PC-9 (cell line): ENCODE measurements at regions not wholly inside any gene's neighbourhood (a gene's known extent, or its start where the extent isn't known, plus 50 kb on each side); places are given as distances from the start of the nearest gene placed in this dataset.
"Not testable (repeated sequence)": the region's sequence is repeated elsewhere in the genome, so short reads cannot be mapped to it uniquely, and the experiment has no call there.

Source experiments
- BruUV-seq: library from RNA; stranded (reverse); fragments of 400-500 nt; replicated peaks from 2 replicates; lab custom pipeline; 2021; lab: Mats Ljungman, UMichigan
- CTCF ChIA-PET: fragments of 300-600 bp; sonication (Branson Sonifier 250); formaldehyde crosslinking; loops from one replicate; lab custom pipeline; 2022; ENCODE audit warnings: antibody characterized with exemption; lab: Charles Lee
- POLR2A ChIA-PET: fragments of 300-600 bp; sonication (Branson Sonifier 250); formaldehyde crosslinking; loops from one replicate; lab custom pipeline; 2022; ENCODE audit warnings: antibody characterized with exemption; ENCODE audit not compliant: unreplicated experiment; lab: Charles Lee
- DNase-seq, 2 experiments: peaks; one replicate each; pipeline versions ENCODE4 v3.0.0 to v3.0.0-alpha.2; 2015 to 2022; ENCODE audit warnings: mixed read lengths in 1 of 2
- H2AFZ ChIP-seq: fragments of 200-600 bp; sonication (generic); 2 replicates; pipeline ENCODE4 v1.8.1; 2017; ENCODE audit warnings: antibody characterized with exemption
- H3F3A ChIP-seq: fragments of 200-600 bp; sonication (generic); 2 replicates; pipeline ENCODE4 v1.8.1; 2017; ENCODE audit warnings: antibody characterized with exemption, mild to moderate bottlenecking, low read depth; ENCODE audit not compliant: insufficient read depth
- H3K27ac ChIP-seq: fragments of 200-600 bp; sonication (generic); 2 replicates; pipeline ENCODE4 v1.6.1; 2016; ENCODE audit warnings: mixed run types
- H3K27me3 ChIP-seq: fragments of 200-600 bp; sonication (generic); 2 replicates; pipeline ENCODE4 v1.6.1; 2016; ENCODE audit warnings: low read depth, mixed run types; ENCODE audit not compliant: insufficient read depth
- H3K36me3 ChIP-seq: fragments of 200-600 bp; sonication (generic); 2 replicates; pipeline ENCODE4 v1.6.1; 2016; ENCODE audit warnings: low read depth, mixed run types
- H3K4me1 ChIP-seq: fragments of 200-600 bp; sonication (generic); replicated peaks from 2 replicates; pipeline ENCODE4 v1.6.1; 2016; ENCODE audit warnings: mixed run types; ENCODE audit not compliant: insufficient read depth
- H3K4me2 ChIP-seq: fragments of 200-600 bp; sonication (generic); 2 replicates; pipeline ENCODE4 v1.6.1; 2017; ENCODE audit warnings: mixed run types
- H3K4me3 ChIP-seq: fragments of 200-600 bp; sonication (generic); 2 replicates; pipeline ENCODE4 v1.6.1; 2016; ENCODE audit warnings: mixed run types
- H3K79me2 ChIP-seq: fragments of 200-600 bp; sonication (generic); 2 replicates; pipeline ENCODE4 v1.6.1; 2017; ENCODE audit warnings: low read depth, mixed run types
- H3K9me2 ChIP-seq: fragments of 200-600 bp; sonication (generic); 2 replicates; pipeline ENCODE4 v1.8.1; 2017; ENCODE audit warnings: mild to moderate bottlenecking; ENCODE audit not compliant: insufficient read depth
- H3K9me3 ChIP-seq: fragments of 200-600 bp; sonication (generic); 2 replicates; pipeline ENCODE4 v1.8.1; 2016; ENCODE audit warnings: low read depth; ENCODE audit not compliant: insufficient read depth
- H4K20me1 ChIP-seq: fragments of 200-600 bp; sonication (generic); 2 replicates; pipeline ENCODE4 v1.8.1; 2017; ENCODE audit not compliant: insufficient read depth
- EZH2 ChIP-seq: fragments of 200-600 bp; sonication (generic); IDR thresholded peaks from 2 replicates; pipeline ENCODE4 v1.8.0; 2017; ENCODE audit warnings: antibody characterized with exemption, low read depth
- intact Hi-C: fragments of 100-400 bp; cut with micrococcal nuclease; formaldehyde crosslinking; loops from one replicate; pipeline ENCODE4 v1.10.0; 2022; ENCODE audit not compliant: unreplicated experiment
- TF ChIP-seq, protein P1 (sequence below): fragments of 200-600 bp; sonication (generic); conservative IDR thresholded peaks from 2 replicates; pipeline ENCODE4 v1.6.1; 2017; ENCODE audit warnings: mixed run types, antibody characterized with exemption, mild to moderate bottlenecking, moderate library complexity

DNA sequence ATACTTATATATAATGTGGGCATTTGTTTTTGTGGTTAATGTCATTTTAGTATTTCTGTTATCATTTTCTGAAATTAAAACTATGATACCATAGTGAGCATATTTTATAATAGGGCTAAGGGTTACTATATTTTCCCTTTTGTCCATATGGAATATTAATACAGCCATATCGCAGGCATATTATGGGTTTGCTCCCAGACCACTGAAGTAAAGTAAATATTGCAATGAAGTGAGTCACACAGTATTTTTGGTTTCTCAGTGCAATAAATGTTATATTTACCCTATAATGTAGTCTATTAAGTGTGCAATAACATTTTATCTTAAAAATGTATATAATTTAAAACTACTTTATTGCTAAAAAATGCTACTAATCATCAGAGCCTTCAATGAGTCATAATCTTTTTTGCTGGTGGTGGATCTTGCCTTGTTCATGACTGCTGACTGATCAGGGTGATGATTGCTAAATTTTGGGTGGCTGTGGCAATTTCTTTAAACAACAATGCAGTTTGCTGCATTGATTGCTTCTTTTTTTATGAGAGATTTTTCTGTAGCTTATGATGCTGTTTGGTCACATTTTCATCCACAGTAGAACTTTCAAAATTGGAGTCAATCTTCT, 1044.5 kb upstream of the NOVA1 start:
- Histone ChIP-seq H3K27me3 (no peaks in the 10 kb centered on the region), H3K9me2 (no peaks in the 10 kb centered on the region), H4K20me1 (no peaks in the 10 kb centered on the region), H3K27ac (no peak overlapping the region), H3F3A (no peaks in the 10 kb centered on the region), H3K9me3 (no peaks in the 10 kb centered on the region), H2AFZ (no peak overlapping the region), H3K4me2 (no peak overlapping the region), H3K4me3 (no peak overlapping the region), H3K4me1 (no peaks in the 10 kb centered on the region), H3K79me2 (no peaks in the 10 kb centered on the region), H3K36me3 (no peaks in the 10 kb centered on the region)
- no peak for TF ChIP-seq EZH2
- DNase-seq = no peak
- CTCF ChIA-PET = no interaction called here
- POLR2A ChIA-PET = no interaction called here
- no TSS peak for BruUV-seq
- intact Hi-C loops = no loop called here

DNA sequence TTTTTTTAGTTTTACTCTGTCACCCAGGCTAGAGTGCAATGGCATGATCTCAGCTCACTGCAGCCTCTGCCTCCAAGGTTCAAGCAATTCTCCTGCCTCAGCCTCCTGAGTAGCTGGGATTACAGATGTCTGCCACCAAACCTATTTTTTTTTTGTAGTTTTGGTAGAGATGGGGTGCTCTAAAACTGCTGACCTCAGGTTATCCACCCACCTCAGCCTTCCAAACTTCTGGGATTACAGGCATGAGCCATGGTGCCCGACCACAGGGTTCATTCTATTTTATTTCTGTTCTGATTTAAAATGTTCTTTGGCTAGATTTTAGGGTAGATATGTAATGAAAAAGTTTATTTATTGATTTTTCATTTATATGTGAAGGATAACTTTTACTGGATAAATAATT, 1062.8 kb upstream of the NOVA1 start:
- BruUV-seq = no TSS peak
- Histone ChIP-seq H3K36me3 (no peaks in the 10 kb centered on the region), H3K9me2 (no peaks in the 10 kb centered on the region), H3K4me3 (no peak overlapping the region), H3K27ac (no peak overlapping the region), H3K27me3 (no peaks in the 10 kb centered on the region), H3K79me2 (no peaks in the 10 kb centered on the region), H3F3A (no peaks in the 10 kb centered on the region), H3K9me3 (no peaks in the 10 kb centered on the region), H4K20me1 (no peaks in the 10 kb centered on the region), H2AFZ (no peak overlapping the region), H3K4me2 (no peak overlapping the region), H3K4me1 (no peaks in the 10 kb centered on the region)
- TF ChIP-seq EZH2 = no peak
- TF ChIP-seq, protein P1, sequence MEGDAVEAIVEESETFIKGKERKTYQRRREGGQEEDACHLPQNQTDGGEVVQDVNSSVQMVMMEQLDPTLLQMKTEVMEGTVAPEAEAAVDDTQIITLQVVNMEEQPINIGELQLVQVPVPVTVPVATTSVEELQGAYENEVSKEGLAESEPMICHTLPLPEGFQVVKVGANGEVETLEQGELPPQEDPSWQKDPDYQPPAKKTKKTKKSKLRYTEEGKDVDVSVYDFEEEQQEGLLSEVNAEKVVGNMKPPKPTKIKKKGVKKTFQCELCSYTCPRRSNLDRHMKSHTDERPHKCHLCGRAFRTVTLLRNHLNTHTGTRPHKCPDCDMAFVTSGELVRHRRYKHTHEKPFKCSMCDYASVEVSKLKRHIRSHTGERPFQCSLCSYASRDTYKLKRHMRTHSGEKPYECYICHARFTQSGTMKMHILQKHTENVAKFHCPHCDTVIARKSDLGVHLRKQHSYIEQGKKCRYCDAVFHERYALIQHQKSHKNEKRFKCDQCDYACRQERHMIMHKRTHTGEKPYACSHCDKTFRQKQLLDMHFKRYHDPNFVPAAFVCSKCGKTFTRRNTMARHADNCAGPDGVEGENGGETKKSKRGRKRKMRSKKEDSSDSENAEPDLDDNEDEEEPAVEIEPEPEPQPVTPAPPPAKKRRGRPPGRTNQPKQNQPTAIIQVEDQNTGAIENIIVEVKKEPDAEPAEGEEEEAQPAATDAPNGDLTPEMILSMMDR = no peak
- CTCF ChIA-PET = no interaction called here
- POLR2A ChIA-PET = no interaction called here
- DNase-seq = no peak
- intact Hi-C loops = no loop called here

DNA sequence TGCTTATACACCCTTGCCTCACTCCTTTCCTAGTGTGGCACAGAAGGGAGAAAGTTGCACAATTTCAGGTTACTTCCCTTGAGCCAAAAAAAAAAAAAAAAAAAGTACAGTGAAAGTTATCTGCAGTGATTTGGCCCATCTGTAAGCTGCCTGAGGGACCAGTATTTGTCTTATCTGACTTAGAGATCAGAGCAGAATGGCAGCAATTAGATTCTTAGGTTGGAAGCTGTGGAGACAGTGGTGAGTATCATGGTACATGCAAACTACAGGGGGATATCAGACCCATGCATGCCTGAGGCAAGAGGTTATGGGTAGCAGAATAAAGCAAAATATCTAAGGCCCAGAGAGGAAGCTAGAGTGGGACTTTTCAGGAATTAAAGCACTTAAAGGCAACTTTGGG, 1070.7 kb upstream of the NOVA1 start:
- ChIA-PET CTCF (no interaction called here), POLR2A (no interaction called here)
- H3K4me2 ChIP-seq = no peak overlapping the region
- H3K4me3 ChIP-seq = no peak overlapping the region
- H3K27ac ChIP-seq = no peak overlapping the region
- no peaks in the 10 kb centered on the region for H4K20me1 ChIP-seq
- no peaks in the 10 kb centered on the region for H3K9me3 ChIP-seq
- no peak overlapping the region for H2AFZ ChIP-seq
- H3K36me3 ChIP-seq = no peaks in the 10 kb centered on the region
- H3K79me2 ChIP-seq = no peaks in the 10 kb centered on the region
- DNase-seq = no peak
- intact Hi-C loops = no loop called here
- TF ChIP-seq, protein P1 = no peak
- TF ChIP-seq EZH2 = no peak
- BruUV-seq = no TSS peak
- H3K9me2 ChIP-seq = no peaks in the 10 kb centered on the region
- no peaks in the 10 kb centered on the region for H3K27me3 ChIP-seq
- H3K4me1 ChIP-seq = no peaks in the 10 kb centered on the region
- no peaks in the 10 kb centered on the region for H3F3A ChIP-seq

DNA sequence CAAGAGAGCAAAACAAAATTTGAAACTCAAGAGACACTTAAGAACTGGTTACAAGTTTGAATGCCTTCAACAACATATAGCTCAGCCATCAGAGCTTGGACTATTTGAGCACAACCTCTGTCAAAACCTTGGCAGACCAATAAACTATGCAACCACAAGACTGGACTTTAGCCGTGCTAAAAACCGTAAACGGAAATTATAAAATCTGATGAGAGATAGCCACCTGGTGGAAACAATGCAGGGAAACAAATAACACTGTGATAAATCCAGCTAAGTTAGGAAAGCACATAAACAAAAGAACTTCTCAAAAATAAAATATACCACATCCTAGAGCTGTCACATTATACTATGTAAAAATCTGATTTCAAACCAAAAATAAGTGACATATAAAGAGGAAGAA, 1074.2 kb upstream of the NOVA1 start:
- no peak for DNase-seq
- Histone ChIP-seq H3F3A (no peaks in the 10 kb centered on the region), H3K9me2 (no peaks in the 10 kb centered on the region), H3K27me3 (no peaks in the 10 kb centered on the region), H2AFZ (no peak overlapping the region), H4K20me1 (no peaks in the 10 kb centered on the region), H3K4me1 (no peaks in the 10 kb centered on the region), H3K9me3 (no peaks in the 10 kb centered on the region), H3K4me2 (no peak overlapping the region), H3K79me2 (no peaks in the 10 kb centered on the region), H3K27ac (no peak overlapping the region), H3K36me3 (no peaks in the 10 kb centered on the region), H3K4me3 (no peak overlapping the region)
- POLR2A ChIA-PET = no interaction called here
- intact Hi-C loops = no loop called here
- TF ChIP-seq EZH2 = no peak
- TF ChIP-seq, protein P1 = no peak
- CTCF ChIA-PET = no interaction called here
- BruUV-seq = no TSS peak

DNA sequence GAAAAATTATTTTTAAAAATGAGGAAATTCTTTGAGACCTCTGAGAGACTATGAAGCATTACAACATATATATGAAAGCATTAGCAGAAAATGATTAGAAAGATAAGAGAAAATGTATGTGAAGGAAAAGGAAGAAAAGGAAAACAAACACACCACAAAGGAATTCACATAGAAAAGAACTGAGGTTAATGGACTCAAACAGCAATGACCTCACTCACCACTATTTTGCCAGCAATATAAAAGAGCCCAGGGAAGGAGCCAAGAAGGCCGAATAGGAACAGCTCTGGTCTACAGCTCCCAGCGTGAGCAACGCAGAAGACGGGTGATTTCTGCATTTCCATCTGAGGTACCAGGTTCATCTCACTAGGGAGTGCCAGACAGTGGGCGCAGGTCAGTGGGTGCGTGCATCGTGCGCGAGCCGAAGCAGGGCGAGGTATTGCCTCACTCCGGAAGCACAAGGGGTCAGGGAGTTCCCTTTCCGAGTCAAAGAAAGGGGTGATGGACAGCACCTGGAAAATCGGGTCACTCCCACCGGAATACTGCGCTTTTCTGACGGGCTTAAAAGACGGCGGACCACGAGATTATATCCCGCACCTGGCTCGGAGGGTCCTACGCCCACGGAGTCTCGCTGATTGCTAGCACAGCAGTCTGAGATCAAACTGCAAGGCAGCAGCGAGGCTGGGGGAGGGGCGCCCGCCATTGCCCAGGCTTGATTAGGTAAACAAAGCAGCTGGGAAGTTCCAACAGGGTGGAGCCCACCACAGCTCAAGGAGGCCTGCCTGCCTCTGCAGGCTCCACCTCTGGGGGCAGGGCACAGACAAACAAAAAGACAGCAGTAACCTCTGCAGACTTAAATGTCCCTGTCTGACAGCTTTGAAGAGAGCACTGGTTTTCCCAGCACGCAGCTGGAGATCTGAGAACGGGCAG, 1075.2 kb upstream of the NOVA1 start:
- H3K4me1 ChIP-seq, H3F3A ChIP-seq, H3K9me3 ChIP-seq, H4K20me1 ChIP-seq, BruUV-seq, H3K36me3 ChIP-seq, DNase-seq, H3K79me2 ChIP-seq, H3K27ac ChIP-seq, POLR2A ChIA-PET, H3K4me2 ChIP-seq, H2AFZ ChIP-seq, H3K27me3 ChIP-seq, H3K4me3 ChIP-seq, CTCF ChIA-PET, H3K9me2 ChIP-seq, intact Hi-C loops: not testable (repeated sequence)
